ENCODE measurements at regions not wholly inside any gene's neighbourhood (a gene's known extent, or its start where the extent isn't known, plus 50 kb on each side); places are given as distances from the start of the nearest gene placed in this dataset.

DNA sequence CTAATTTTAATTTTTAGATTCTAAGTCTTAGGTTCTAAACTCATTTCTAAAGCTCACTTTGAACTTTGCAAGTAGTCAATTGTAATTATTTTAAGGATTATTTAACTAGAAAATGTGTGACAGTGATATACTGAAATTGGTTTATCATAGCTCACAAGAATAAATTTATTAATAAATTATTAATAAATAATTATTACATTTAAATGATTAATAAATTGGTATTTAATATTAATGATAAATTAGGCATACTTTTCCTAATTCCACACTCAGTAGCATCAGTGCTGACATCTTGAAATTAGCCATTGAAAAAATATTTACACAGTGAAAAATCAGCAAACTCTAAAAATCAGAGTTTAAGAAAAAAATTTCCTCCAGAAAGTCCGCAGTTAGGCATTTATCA is 433.7 kb downstream of the FIGN start:
- Histone ChIP-seq H3K4me3 (replicated peaks in 1 of 3; ENCODE audit: low read depth in 2 of 3, low read length in 3 of 3) (no peak overlapping the region), H3K27me3 (ENCODE audit: control insufficient read depth in 2 of 2, insufficient read depth in 2 of 2, low read length in 2 of 2) (no peaks in the 10 kb centered on the region), H3K27ac (ENCODE audit: low read depth in 1 of 2, low read length in 2 of 2) (no peak overlapping the region), H4K20me1 (ENCODE audit: insufficient read depth, low read length) (no peaks in the 10 kb centered on the region), H3K4me1 (ENCODE audit: control insufficient read depth in 1 of 2, insufficient read depth in 2 of 2, low read length in 2 of 2) (no peaks in the 10 kb centered on the region), H3K4me2 (replicated peaks; ENCODE audit: extremely low read depth, low read length, poor library complexity, severe bottlenecking) (no peak overlapping the region), H2AFZ (ENCODE audit: insufficient read depth, low read depth, low read length, poor library complexity, severe bottlenecking) (no peak overlapping the region), H3K9me3 (replicated peaks in 1 of 2; ENCODE audit: control insufficient read depth in 1 of 2, insufficient read depth in 1 of 2, low read length in 2 of 2) (peaks cover 6 to 10% of the 10 kb centered on the region in 2 donors), H3K36me3 (replicated peaks in 1 of 2; ENCODE audit: control insufficient read depth in 1 of 2, insufficient read depth in 2 of 2, low read length in 2 of 2) (no peaks in the 10 kb centered on the region), H3K9ac (ENCODE audit: insufficient read depth, low read length, poor library complexity, severe bottlenecking) (no peak overlapping the region), H3K79me2 (ENCODE audit: insufficient read depth, low read length) (no peaks in the 10 kb centered on the region)
- Mint-ChIP-seq H3K36me3 (no peaks in the 10 kb centered on the region), H3K4me1 (no peaks in the 10 kb centered on the region), H3K27me3 (ENCODE audit: low read depth in 3 of 3) (no peaks in the 10 kb centered on the region), H3K4me3 (no peak overlapping the region), H3K9me3 (peaks cover 0 to 11% (median 5%) of the 10 kb centered on the region in 7 donors), H3K27ac (no peak overlapping the region)
- TF ChIP-seq, protein P1, sequence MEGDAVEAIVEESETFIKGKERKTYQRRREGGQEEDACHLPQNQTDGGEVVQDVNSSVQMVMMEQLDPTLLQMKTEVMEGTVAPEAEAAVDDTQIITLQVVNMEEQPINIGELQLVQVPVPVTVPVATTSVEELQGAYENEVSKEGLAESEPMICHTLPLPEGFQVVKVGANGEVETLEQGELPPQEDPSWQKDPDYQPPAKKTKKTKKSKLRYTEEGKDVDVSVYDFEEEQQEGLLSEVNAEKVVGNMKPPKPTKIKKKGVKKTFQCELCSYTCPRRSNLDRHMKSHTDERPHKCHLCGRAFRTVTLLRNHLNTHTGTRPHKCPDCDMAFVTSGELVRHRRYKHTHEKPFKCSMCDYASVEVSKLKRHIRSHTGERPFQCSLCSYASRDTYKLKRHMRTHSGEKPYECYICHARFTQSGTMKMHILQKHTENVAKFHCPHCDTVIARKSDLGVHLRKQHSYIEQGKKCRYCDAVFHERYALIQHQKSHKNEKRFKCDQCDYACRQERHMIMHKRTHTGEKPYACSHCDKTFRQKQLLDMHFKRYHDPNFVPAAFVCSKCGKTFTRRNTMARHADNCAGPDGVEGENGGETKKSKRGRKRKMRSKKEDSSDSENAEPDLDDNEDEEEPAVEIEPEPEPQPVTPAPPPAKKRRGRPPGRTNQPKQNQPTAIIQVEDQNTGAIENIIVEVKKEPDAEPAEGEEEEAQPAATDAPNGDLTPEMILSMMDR (IDR thresholded peaks at IDR 0.05) = no peak
- intact Hi-C loops (cut with micrococcal nuclease) = no loop called here
- DNase-seq = no peak
- WGBS (ENCODE audit: insufficient coverage) = no CpG with 5 or more reads among the region's 1 CpG

DNA sequence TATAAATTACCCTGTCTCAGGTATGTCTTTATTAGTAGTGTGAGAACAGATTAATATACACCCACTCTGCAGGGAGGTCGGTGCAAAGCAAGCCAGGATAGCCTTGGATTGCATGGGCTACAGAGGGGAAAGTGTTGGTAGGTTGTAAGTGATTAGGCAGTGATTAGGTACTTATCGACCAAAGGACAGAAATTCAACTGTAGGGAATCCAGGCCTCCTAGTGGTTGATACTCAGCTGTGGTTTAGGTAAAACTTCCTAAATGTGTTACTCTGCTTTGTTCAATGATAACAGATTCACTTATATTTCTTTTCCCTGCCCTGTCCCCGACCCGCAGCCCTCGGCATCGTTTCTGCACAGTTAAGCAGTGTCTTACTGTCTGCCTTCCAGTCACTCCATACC is 444.0 kb downstream of the FIGN start:
- Mint-ChIP-seq H3K27ac (no peak overlapping the region), H3K9me3 (peaks cover 2 to 8% (median 3%) of the 10 kb centered on the region in 7 donors), H3K27me3 (ENCODE audit: low read depth in 3 of 3) (peaks cover 0 to 1% (median 0%) of the 10 kb centered on the region in 3 donors), H3K4me1 (no peaks in the 10 kb centered on the region), H3K4me3 (no peak overlapping the region), H3K36me3 (no peaks in the 10 kb centered on the region)
- 82% methylated on average over 5 of the region's 6 CpGs for WGBS (ENCODE audit: insufficient coverage)
- H4K20me1 ChIP-seq (ENCODE audit: insufficient read depth, low read length) = no peaks in the 10 kb centered on the region
- TF ChIP-seq, protein P1 (IDR thresholded peaks at IDR 0.05) = no peak
- H3K9ac ChIP-seq (ENCODE audit: insufficient read depth, low read length, poor library complexity, severe bottlenecking) = no peak overlapping the region
- DNase-seq = no peak
- H3K79me2 ChIP-seq (ENCODE audit: insufficient read depth, low read length) = no peaks in the 10 kb centered on the region
- no peak overlapping the region for H3K27ac ChIP-seq (ENCODE audit: low read depth in 1 of 2, low read length in 2 of 2)
- H3K9me3 ChIP-seq (replicated peaks in 1 of 2; ENCODE audit: control insufficient read depth in 1 of 2, insufficient read depth in 1 of 2, low read length in 2 of 2) = peaks cover 0 to 4% of the 10 kb centered on the region in 2 donors
- no peaks in the 10 kb centered on the region for H3K4me1 ChIP-seq (ENCODE audit: control insufficient read depth in 1 of 2, insufficient read depth in 2 of 2, low read length in 2 of 2)
- H3K36me3 ChIP-seq (replicated peaks in 1 of 2; ENCODE audit: control insufficient read depth in 1 of 2, insufficient read depth in 2 of 2, low read length in 2 of 2) = no peaks in the 10 kb centered on the region
- intact Hi-C loops (cut with micrococcal nuclease) = no loop called here
- no peaks in the 10 kb centered on the region for H3K27me3 ChIP-seq (ENCODE audit: control insufficient read depth in 2 of 2, insufficient read depth in 2 of 2, low read length in 2 of 2)
- H3K4me3 ChIP-seq (replicated peaks in 1 of 3; ENCODE audit: low read depth in 2 of 3, low read length in 3 of 3) = no peak overlapping the region
- no peak overlapping the region for H2AFZ ChIP-seq (ENCODE audit: insufficient read depth, low read depth, low read length, poor library complexity, severe bottlenecking)
- H3K4me2 ChIP-seq (replicated peaks; ENCODE audit: extremely low read depth, low read length, poor library complexity, severe bottlenecking) = no peak overlapping the region

Measured in CD14-positive monocyte (primary cell).